Body of pancreas (tissue), 4 donors: ENCODE measurements at regions not wholly inside any gene's neighbourhood (a gene's known extent, or its start where the extent isn't known, plus 50 kb on each side); places are given as distances from the start of the nearest gene placed in this dataset.
"Not testable (repeated sequence)": the region's sequence is repeated elsewhere in the genome, so short reads cannot be mapped to it uniquely, and the experiment has no call there.

Experiments used
- ATAC-seq: fragments of 150-250 bp; one replicate; pipeline ENCODE4 v1.9.1; 2016
- DNase-seq, 4 donors: peaks; one replicate each; pipeline ENCODE4 v3.0.0-alpha.2; 2019
- H3K27ac ChIP-seq, 4 donors: fragments of 200-600 bp; sonication (generic); 1 replicate in 3 of 4; 2 replicates in 1 of 4; pipeline versions ENCODE4 v1.5.1 to v1.6.1; 2016 to 2019; ENCODE audit warnings: mild to moderate bottlenecking in 1 of 4, mixed read lengths in 1 of 4, moderate library complexity in 1 of 4
- H3K27me3 ChIP-seq, 2 donors: fragments of 200-600 bp; sonication (generic); one replicate each; pipeline ENCODE4 v1.6.0; 2016; ENCODE audit warnings: mild to moderate bottlenecking in 1 of 2
- H3K36me3 ChIP-seq, 2 donors: fragments of 200-600 bp; sonication (generic); replicated peaks in 1 of 2; 2 replicates each; pipeline ENCODE4 v1.5.1; 2016; ENCODE audit warnings: low read depth in 2 of 2; ENCODE audit not compliant: insufficient read depth in 1 of 2
- H3K4me1 ChIP-seq: fragments of 200-600 bp; sonication (generic); one replicate; pipeline ENCODE4 v1.6.0; 2016
- H3K4me3 ChIP-seq, 2 donors: fragments of 200-600 bp; sonication (generic); 1 replicate in 1 of 2; 2 replicates in 1 of 2; pipeline ENCODE4 v1.5.1; 2016 to 2019
- H3K9me3 ChIP-seq, 3 donors: fragments of 200-600 bp; sonication (generic); 1 replicate in 2 of 3; 2 replicates in 1 of 3; pipeline ENCODE4 v1.5.1; 2016
- CTCF ChIP-seq, 7 experiments: fragments of 450-650 bp in 4 of 7; fragments of 200-600 bp in 3 of 7; sonication (generic) in 3 of 7; IDR thresholded peaks; one replicate each; pipeline ENCODE4 v1.5.1; 2016 to 2019; ENCODE audit warnings: antibody characterized with exemption in 7 of 7
- POLR2A ChIP-seq, 3 donors: fragments of 450-650 bp; IDR thresholded peaks; one replicate each; pipeline ENCODE4 v1.6.1; 2016; ENCODE audit warnings: antibody characterized with exemption in 3 of 3, mild to moderate bottlenecking in 2 of 3
- WGBS, 2 donors: methylation state at CpG; one replicate each; pipeline ENCODE4 v1.1.5; 2017; 5-methylcytosine and 5-hydroxymethylcytosine counted together
- intact Hi-C: fragments of 100-400 bp; cut with DNase I; formaldehyde crosslinking; loops from one replicate; pipeline ENCODE4 v1.15.1; 2023

DNA sequence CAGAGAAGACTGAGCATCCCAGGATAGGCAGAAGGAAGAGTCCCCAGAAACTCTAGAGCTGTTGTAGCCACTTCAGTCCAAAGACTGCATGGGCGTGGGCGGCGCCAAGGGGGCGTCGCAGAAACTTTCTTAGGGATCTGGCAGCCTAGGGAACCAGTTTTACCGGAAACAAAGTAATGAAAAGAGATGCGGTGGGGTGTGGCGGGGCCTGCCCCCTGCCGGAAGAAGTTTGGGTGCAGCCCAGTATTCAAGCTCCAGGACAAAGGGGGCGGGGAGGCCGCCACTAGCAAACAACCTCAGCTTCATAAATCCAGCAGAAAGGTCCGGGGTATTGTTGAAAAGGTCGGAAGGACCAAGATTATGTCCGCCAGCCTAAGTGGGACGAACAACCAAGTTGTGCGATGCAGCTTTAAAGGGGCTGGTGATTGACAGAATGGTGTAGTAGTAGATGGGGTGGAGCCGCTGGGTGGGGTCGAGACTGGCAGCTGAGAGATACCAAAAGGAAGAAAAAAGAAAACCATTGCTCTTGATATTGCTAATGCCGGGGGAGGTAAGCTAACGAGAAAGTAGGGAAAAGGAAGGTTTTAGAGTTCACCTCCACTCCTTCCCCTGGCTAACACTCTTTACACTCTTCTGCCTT is 190.5 kb downstream of the RRAGB start:
- Histone ChIP-seq H3K27ac (peak overlapping the region in 1 of 4 donors; percentile 69), H3K36me3 (no peaks in the 10 kb centered on the region), H3K4me3 (peak overlapping the region; percentile 32 to 62), H3K4me1 (peaks cover 6% of the 10 kb centered on the region), H3K9me3 (no peaks in the 10 kb centered on the region), H3K27me3 (no peaks in the 10 kb centered on the region)
- intact Hi-C loops, result no loop called here
- TF ChIP-seq POLR2A (IDR thresholded peaks at IDR 0.05) (no peak), CTCF (IDR thresholded peaks at IDR 0.05) (peak in 6 of 7 experiments; percentile 15 to 57 (median 41))
- ATAC-seq (peak; percentile 76), DNase-seq (peak; percentile 48 to 71 (median 57))
- 0 to 3% methylated on average over 17 to 18 of the region's 20 CpGs for WGBS, 2 donors

GRCh38 chrX:55908661-55909212 is 191.2 kb downstream of the RRAGB start:
- TF ChIP-seq POLR2A (IDR thresholded peaks at IDR 0.05) (no peak), CTCF (IDR thresholded peaks at IDR 0.05) (no peak)
- DNase-seq (peak in 2 of 4 donors; percentile 5 to 25), ATAC-seq (peak; percentile 42)
- H3K27ac ChIP-seq, result peak overlapping the region in 1 of 4 donors; percentile 69
- H3K36me3 ChIP-seq, result no peaks in the 10 kb centered on the region
- H3K4me3 ChIP-seq, result peak overlapping the region; percentile 32 to 62
- no peaks in the 10 kb centered on the region for H3K9me3 ChIP-seq
- H3K4me1 ChIP-seq, result peaks cover 6% of the 10 kb centered on the region
- WGBS, 2 donors, result 0% methylated on average over 14 to 19 of the region's 19 CpGs
- intact Hi-C loops, result no loop called here
- no peaks in the 10 kb centered on the region for H3K27me3 ChIP-seq

- DNase-seq (no peak), ATAC-seq (no peak)
- intact Hi-C loops, result no loop called here
- Histone ChIP-seq H3K27me3 (no peaks in the 10 kb centered on the region), H3K36me3 (no peaks in the 10 kb centered on the region), H3K9me3 (no peaks in the 10 kb centered on the region), H3K4me3 (no peak overlapping the region), H3K4me1 (no peaks in the 10 kb centered on the region), H3K27ac (no peak overlapping the region)
- 83 to 88% methylated on average over 2 to 10 of the region's 12 CpGs for WGBS, 2 donors
- no peak for TF ChIP-seq POLR2A (IDR thresholded peaks at IDR 0.05)
- TF ChIP-seq CTCF (IDR thresholded peaks at IDR 0.05), result no peak
Observed at GRCh38 chrX:55919367-55920221, 202.0 kb downstream of the RRAGB start.

DNA sequence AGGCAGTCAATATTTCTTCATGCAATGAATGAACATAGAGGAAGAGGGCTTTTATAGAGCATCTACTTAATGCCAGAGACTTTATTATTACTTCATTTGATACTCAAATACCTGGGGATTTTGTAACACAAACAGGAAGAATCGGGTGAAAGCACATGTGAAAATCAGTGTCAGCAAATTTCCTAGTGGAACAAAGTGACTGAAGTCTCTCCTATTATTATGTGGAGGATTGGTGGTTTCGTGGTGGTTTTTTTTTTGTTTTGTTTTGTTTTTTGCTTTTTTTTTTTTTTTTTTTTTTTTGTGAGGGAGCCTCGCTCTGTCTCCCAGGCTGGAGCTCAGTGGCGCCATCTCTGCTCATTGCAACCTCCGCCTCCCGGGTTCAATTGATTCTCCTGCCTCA is 207.0 kb downstream of the RRAGB start:
- ATAC-seq, result no peak
- no peak for TF ChIP-seq POLR2A (IDR thresholded peaks at IDR 0.05)
- TF ChIP-seq CTCF (IDR thresholded peaks at IDR 0.05), result no peak
- no peak overlapping the region for H3K4me3 ChIP-seq
- DNase-seq, result no peak
- no peaks in the 10 kb centered on the region for H3K36me3 ChIP-seq
- no peaks in the 10 kb centered on the region for H3K4me1 ChIP-seq
- H3K27me3 ChIP-seq, result no peaks in the 10 kb centered on the region
- H3K27ac ChIP-seq, result no peak overlapping the region
- intact Hi-C loops, result no loop called here
- 95 to 98% methylated on average over 3 to 5 of the region's 6 CpGs for WGBS, 2 donors
- H3K9me3 ChIP-seq, result no peaks in the 10 kb centered on the region

- intact Hi-C loops, result not testable (repeated sequence)
Observed at GRCh38 chrX:55928529-55928928, 211.0 kb downstream of the RRAGB start.

More at GRCh38 chrX:55928529-55928928, 211.0 kb downstream of the RRAGB start:
- not testable (repeated sequence) for H3K27ac ChIP-seq, H3K27me3 ChIP-seq, H3K9me3 ChIP-seq, ATAC-seq, H3K4me3 ChIP-seq, DNase-seq, H3K36me3 ChIP-seq, H3K4me1 ChIP-seq
